Right lobe of liver (tissue), 6 donors: ENCODE measurements at regions not wholly inside any gene's neighbourhood (a gene's known extent, or its start where the extent isn't known, plus 50 kb on each side); places are given as distances from the start of the nearest gene placed in this dataset.

Experiments
- ATAC-seq, 4 donors: fragments of 200-7000 bp; cut with Tn5 transposase; one replicate each; pipeline ENCODE4 v1.9.1; 2020; ENCODE audit warnings: mild to moderate bottlenecking in 4 of 4, moderate library complexity in 4 of 4
- DNase-seq, 3 donors: peaks; one replicate each; pipeline ENCODE4 v3.0.0-alpha.2; 2020
- H3K27ac ChIP-seq, 3 donors: fragments of 200-600 bp; one replicate each; pipeline ENCODE4 v1.8.0; 2022
- H3K27me3 ChIP-seq, 2 donors: fragments of 200-600 bp; one replicate each; pipeline ENCODE4 v1.8.0; 2022
- H3K36me3 ChIP-seq, 4 donors: fragments of 200-600 bp; sonication (generic) in 1 of 4; one replicate each; pipeline versions ENCODE4 v1.5.1 to v1.8.0; 2017 to 2022; ENCODE audit warnings: control low read depth in 1 of 4
- H3K4me1 ChIP-seq, 4 donors: fragments of 200-600 bp; sonication (generic) in 1 of 4; one replicate each; pipeline versions ENCODE4 v1.5.1 to v1.8.0; 2017 to 2022; ENCODE audit warnings: control low read depth in 1 of 4
- H3K4me3 ChIP-seq, 3 donors: fragments of 200-600 bp; one replicate each; pipeline ENCODE4 v1.8.0; 2022
- H3K9me3 ChIP-seq, 4 donors: fragments of 200-600 bp; sonication (generic) in 1 of 4; one replicate each; pipeline versions ENCODE4 v1.5.1 to v1.8.0; 2017 to 2022; ENCODE audit warnings: control low read depth in 1 of 4
- POLR2A ChIP-seq: fragments of 450-650 bp; IDR thresholded peaks from one replicate; pipeline ENCODE4 v1.6.1; 2017; ENCODE audit warnings: antibody characterized with exemption, mild to moderate bottlenecking
- WGBS: methylation state at CpG from one replicate; pipeline ENCODE4 v1.1.6; 2018; ENCODE audit warnings: low coverage, low lambda C conversion rate; ENCODE audit not compliant: insufficient coverage; ENCODE audit errors: missing lambda C conversion rate; 5-methylcytosine and 5-hydroxymethylcytosine counted together
- intact Hi-C, 2 donors: fragments of 100-400 bp; cut with DNase I; formaldehyde crosslinking; loops; one replicate each; pipeline versions ENCODE4 v1.11.2 to v1.14.1; 2022
- TF ChIP-seq, protein P1 (sequence below), 4 donors: fragments of 200-600 bp in 3 of 4; fragments of 450-650 bp in 1 of 4; IDR thresholded peaks; one replicate each; pipeline versions ENCODE4 v1.5.1 to v1.8.0; 2016 to 2022; ENCODE audit warnings: antibody characterized with exemption in 4 of 4, mild to moderate bottlenecking in 2 of 4
- donor health status: DM: no; HTN: yes; CAD: no.
- donor health status: DM: no; HTN: no; CAD: no.
- donor health status: DM: no; HTN: no; CAD: no.
- donor health status: DM: no; HTN: yes; CAD: no.
- donor health status: DM: no; HTN: yes; CAD: no.

DNA sequence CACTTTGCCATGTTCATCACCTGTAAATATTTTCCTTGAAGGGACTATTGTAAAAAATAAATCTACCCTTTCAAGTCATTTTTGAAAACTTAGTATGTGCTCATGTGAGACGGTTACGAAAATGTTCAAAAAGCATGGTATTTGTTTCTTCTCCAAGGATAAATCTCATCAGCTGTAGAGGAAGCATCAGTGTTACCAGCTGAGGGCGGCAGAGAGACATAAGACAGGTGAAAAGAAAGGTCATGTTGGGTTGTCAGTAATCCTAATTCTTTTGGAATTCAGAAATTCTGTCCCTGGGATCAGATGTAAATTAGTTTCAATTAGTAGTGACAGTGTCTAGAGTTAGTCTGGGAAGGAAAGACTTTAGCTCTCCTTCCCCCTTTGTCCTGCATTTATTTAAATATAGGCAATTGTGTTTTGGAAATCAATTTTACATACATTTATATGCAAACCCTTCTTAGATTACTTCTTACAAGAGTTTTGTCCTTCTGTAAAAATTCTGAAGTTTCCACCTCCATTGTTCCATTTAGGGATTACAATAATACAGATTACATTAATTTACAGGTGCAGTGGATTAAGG is 791.9 kb upstream of the CDH6 start:
- Histone ChIP-seq H3K4me3 (no peak overlapping the region), H3K36me3 (no peaks in the 10 kb centered on the region), H3K27me3 (no peaks in the 10 kb centered on the region), H3K27ac (no peak overlapping the region), H3K9me3 (no peaks in the 10 kb centered on the region), H3K4me1 (no peaks in the 10 kb centered on the region)
- WGBS = 22% methylated on average over 3 of the region's 3 CpGs
- TF ChIP-seq POLR2A = no peak
- TF ChIP-seq, protein P1, sequence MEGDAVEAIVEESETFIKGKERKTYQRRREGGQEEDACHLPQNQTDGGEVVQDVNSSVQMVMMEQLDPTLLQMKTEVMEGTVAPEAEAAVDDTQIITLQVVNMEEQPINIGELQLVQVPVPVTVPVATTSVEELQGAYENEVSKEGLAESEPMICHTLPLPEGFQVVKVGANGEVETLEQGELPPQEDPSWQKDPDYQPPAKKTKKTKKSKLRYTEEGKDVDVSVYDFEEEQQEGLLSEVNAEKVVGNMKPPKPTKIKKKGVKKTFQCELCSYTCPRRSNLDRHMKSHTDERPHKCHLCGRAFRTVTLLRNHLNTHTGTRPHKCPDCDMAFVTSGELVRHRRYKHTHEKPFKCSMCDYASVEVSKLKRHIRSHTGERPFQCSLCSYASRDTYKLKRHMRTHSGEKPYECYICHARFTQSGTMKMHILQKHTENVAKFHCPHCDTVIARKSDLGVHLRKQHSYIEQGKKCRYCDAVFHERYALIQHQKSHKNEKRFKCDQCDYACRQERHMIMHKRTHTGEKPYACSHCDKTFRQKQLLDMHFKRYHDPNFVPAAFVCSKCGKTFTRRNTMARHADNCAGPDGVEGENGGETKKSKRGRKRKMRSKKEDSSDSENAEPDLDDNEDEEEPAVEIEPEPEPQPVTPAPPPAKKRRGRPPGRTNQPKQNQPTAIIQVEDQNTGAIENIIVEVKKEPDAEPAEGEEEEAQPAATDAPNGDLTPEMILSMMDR (IDR thresholded peaks at IDR 0.05) = peak; percentile 57 to 69 (median 66)
- DNase-seq = peak; percentile 37 to 64 (median 58)
- intact Hi-C loops = no loop called here
- peak; percentile 68 to 80 (median 78) for ATAC-seq

DNA sequence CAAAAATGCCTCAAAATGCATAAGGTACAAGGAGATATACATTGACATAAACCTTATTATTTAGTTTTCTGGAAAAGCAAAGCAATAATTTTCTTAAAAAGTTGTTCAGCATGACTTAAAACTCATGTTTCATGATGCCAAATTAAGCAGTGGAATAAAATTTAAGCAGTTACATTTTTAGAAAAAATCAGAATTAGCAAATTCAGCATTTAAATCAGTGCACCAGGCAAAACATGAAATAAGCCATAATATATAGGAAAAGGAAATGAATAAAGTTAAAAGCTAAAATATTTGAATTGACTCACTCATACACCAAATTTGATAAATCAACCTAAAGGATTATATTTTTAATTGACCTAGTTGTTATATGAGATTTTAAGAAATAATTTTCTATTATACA is 795.1 kb upstream of the CDH6 start:
- no peaks in the 10 kb centered on the region for H3K9me3 ChIP-seq
- no peak for ATAC-seq
- no peak for TF ChIP-seq POLR2A
- TF ChIP-seq, protein P1 (IDR thresholded peaks at IDR 0.05) = no peak
- H3K27me3 ChIP-seq = no peaks in the 10 kb centered on the region
- no peaks in the 10 kb centered on the region for H3K4me1 ChIP-seq
- intact Hi-C loops = no loop called here
- no peaks in the 10 kb centered on the region for H3K36me3 ChIP-seq
- H3K27ac ChIP-seq = no peak overlapping the region
- DNase-seq = no peak
- no peak overlapping the region for H3K4me3 ChIP-seq

- H3K27me3 ChIP-seq = no peaks in the 10 kb centered on the region
- H3K36me3 ChIP-seq = no peaks in the 10 kb centered on the region
- no peaks in the 10 kb centered on the region for H3K4me1 ChIP-seq
- no peak for TF ChIP-seq POLR2A
- TF ChIP-seq, protein P1 (IDR thresholded peaks at IDR 0.05) = no peak
- no peak overlapping the region for H3K27ac ChIP-seq
- no peak overlapping the region for H3K4me3 ChIP-seq
- H3K9me3 ChIP-seq = no peaks in the 10 kb centered on the region
- intact Hi-C loops = no loop called here
- no peak for ATAC-seq
- WGBS = 47% methylated on average over 4 of the region's 5 CpGs
- DNase-seq = no peak
These were observed 800.6 kb upstream of the CDH6 start for GRCh38 chr5:30392897-30393296.

DNA sequence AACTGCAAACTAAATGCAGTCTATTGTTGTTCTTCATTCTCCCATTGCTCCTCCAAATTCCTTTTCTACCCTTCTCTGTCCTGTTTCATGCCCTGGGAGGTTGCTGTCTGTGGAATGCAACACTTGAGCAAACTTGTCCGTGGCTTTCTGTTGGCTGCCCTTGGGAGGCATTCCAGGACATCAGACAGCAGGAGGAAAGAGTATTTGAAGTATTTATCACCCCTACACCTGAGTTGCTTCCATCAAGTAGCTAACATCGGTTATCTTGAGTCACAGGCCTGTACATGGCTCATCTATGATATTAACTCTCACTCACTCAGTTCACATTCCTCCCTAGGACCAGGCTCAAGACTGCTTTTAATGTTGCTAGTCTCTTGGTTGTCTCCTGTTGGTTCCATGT is 803.4 kb upstream of the CDH6 start:
- DNase-seq (no peak), ATAC-seq (no peak)
- H3K9me3 ChIP-seq = no peaks in the 10 kb centered on the region
- H3K4me3 ChIP-seq = no peak overlapping the region
- intact Hi-C loops = no loop called here
- H3K27me3 ChIP-seq = no peaks in the 10 kb centered on the region
- no peak overlapping the region for H3K27ac ChIP-seq
- TF ChIP-seq, protein P1 (IDR thresholded peaks at IDR 0.05) = no peak
- TF ChIP-seq POLR2A = no peak
- no peaks in the 10 kb centered on the region for H3K4me1 ChIP-seq
- no peaks in the 10 kb centered on the region for H3K36me3 ChIP-seq
- WGBS = 36% methylated on average over 2 of the region's 2 CpGs
